ENCODE measurements at regions not wholly inside any gene's neighbourhood (a gene's known extent, or its start where the extent isn't known, plus 50 kb on each side); places are given as distances from the start of the nearest gene placed in this dataset.
"Not testable (repeated sequence)": the region's sequence is repeated elsewhere in the genome, so short reads cannot be mapped to it uniquely, and the experiment has no call there.

DNA sequence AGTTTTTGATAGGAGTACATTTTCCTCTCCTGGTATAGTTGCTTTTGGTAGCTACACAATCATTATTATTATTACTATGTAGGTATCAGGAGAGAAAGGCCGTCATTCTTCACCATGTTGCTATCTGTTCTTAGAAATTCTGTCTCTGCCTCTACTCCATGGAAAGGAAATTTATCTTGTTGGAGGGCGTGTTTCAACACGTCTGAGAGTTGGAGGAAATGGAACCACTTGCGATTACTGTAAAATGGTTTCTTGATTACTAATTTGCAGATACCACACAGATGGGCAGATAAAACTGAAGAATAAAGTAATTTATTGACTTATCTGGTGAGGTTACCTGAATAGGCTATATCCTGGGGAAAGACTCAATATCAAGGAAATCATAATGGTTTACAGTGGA lies 488.4 kb downstream of the NR2F2 start:
- DNase-seq (ENCODE audit: low read depth in 2 of 2), result no peak

DNA sequence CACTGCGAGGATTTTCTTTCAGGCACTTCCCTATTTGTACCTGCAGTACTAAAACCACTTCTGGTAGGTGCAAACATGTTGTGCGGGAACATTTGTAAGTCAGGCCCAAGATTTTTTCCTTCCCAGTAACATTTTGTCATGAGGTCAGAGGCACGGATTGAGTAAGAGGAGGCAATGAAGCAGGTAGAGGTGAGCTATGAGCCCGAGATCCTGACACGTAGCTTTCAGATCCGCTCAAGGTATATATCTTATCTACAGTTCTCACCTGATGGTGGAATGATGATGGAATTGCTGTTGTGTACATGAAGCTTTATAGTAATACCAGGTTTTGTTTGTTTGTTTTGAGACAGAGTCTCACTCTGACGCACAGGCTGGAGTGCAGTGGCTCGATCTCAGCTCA lies 497.5 kb downstream of the NR2F2 start:
- no peak for DNase-seq (ENCODE audit: low read depth in 2 of 2)

DNA sequence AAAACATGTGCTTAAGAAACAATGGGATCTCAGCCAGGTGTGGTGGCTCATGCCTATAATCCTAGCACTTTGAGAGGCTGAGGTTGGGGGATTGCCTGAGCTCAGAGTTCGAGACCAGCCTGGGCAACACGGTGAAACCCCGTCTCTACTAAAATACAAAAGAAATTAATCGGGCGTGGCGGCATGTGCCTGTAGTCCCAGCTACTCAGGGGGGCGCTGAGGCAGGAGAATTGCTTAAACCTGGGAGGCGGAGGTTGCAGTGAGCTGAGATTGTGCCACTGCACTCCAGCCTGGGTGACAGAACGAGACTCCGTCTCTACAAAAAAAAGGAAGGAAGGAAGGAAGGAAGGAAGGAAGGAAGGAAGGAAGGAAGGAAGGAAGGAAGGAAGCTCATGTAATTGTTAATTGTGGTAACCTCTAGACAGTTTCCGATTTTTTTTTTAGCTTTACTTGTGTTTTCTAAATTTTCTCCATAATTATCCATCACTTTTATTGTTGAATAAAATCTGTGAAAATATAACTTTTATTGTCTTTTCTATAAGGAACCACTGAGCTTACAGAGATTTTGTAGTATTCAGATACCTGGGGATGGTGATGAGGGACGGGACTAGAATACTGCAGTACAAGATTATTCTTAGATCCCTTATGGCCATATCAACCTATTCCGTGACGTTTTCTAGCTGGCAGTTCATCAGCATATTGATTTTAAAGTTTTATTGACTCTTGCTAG lies 506.9 kb downstream of the NR2F2 start:
- DNase-seq (ENCODE audit: low read depth in 2 of 2), result no peak

DNA sequence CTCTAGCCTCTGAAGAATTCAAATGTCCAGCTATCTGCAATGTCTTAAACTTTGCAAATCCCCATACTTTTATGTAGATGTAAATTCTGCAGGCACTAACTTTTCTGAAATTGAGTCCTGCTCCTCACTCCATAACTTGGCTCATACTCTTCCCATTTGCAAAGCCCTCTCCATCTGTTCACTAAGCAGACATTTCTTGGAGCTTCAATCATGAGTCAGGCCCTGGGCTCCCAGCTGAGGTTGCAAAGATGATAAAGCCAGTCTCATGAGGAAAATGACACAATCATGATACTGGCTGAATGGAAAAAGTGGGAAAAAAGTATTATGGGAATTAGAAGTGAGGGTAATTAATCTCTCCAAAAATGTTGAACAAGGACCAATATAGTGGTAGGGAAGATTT lies 507.6 kb downstream of the NR2F2 start:
- no peak for DNase-seq (ENCODE audit: low read depth in 2 of 2)

GRCh38 chr15:96849271-96849900 lies 518.9 kb downstream of the NR2F2 start:
- no peak for DNase-seq (ENCODE audit: low read depth in 2 of 2)

GRCh38 chr15:96851613-96852012 lies 521.1 kb downstream of the NR2F2 start:
- no peak for DNase-seq (ENCODE audit: low read depth in 2 of 2)

DNA sequence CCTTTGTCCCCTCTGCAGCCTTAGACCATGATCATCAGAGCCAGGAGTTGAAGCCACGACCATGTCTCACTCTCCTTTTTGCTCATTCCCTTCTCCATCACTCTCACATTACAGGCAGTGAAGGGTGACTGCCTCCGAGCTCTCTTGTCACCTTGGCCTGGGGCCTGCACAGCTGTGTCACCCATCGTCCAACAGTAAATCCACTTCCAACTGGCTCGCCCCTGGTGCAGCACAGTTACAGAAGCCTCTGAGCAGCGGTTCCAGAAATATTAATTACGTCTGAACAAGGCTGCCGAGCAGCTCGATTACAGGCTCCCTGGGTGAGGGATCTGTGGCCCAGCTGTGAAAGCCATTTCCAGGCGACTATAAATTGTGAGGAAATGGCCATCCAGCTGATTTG lies 528.2 kb downstream of the NR2F2 start:
- DNase-seq (ENCODE audit: low read depth in 2 of 2), result no peak

GRCh38 chr15:96860741-96861140 lies 530.2 kb downstream of the NR2F2 start:
- no peak for DNase-seq (ENCODE audit: low read depth in 2 of 2)

GRCh38 chr15:96867992-96868391 lies 537.5 kb downstream of the NR2F2 start:
- DNase-seq (ENCODE audit: low read depth in 2 of 2), result no peak

DNA sequence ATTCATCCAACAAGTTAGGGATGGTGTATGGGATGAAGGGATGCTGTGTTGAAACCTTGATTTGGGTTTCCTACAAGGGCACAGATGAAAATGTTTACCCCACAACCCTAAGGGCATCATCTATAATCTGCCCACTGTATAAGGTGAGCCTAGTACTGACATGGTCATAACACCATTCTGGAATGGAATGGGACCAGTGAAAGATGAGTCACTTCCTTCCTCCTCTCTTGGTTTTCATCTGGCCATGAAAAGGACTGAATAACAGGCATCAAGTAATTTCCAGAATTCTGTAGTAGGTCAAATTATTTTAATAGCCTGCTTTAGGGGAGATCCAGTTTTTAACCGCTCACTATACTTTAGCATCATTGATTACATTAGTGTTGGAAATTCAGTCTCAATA lies 538.6 kb downstream of the NR2F2 start:
- DNase-seq (ENCODE audit: low read depth in 2 of 2), result no peak

- no peak for DNase-seq (ENCODE audit: low read depth in 2 of 2)
Measured at GRCh38 chr15:96869790-96870189, 539.3 kb downstream of the NR2F2 start.

DNA sequence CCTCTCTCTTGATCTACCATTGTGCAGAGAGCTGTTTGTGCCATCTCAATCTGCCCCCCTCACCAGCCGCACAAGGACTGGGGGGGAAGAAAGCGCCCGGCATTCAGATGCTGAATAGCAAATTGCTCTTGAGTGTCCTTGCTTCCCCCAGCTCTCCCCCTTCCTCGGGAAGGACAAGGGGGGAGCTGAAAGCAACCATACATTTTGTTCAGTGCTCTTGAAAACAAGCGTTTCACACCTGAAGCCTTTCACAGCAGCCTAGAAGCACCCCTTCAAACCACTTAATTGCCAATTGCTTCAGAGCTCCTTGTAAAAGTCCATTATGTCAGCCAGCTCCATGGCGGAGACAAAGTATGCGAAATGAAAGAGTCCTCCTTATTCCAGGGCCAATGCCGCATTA lies 540.1 kb downstream of the NR2F2 start:
- DNase-seq (ENCODE audit: low read depth in 2 of 2), result no peak

GRCh38 chr15:96877442-96877841 lies 546.9 kb downstream of the NR2F2 start:
- DNase-seq (ENCODE audit: low read depth in 2 of 2), result not testable (repeated sequence)

DNA sequence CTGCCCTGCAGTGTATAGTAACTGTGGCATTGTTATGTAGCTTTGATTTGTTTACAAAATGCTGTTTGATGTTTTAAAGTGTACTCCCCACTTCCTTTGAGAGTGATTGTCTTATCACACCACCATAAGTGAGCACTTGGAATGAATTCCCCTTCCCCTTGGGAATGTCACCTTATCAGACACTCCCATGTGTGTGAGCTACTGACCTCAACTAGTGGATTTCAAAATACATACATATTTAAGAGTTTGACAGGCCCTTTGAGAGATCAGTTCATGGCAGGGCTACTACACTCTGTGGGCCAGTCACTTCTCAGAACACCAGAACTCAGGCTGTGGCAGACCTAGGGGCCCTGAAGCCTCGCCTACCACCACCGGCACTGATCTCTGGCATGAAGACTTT lies 547.6 kb downstream of the NR2F2 start:
- no peak for DNase-seq (ENCODE audit: low read depth in 2 of 2)

GRCh38 chr15:96882121-96882772 lies 551.7 kb downstream of the NR2F2 start:
- no peak for DNase-seq (ENCODE audit: low read depth in 2 of 2)

DNA sequence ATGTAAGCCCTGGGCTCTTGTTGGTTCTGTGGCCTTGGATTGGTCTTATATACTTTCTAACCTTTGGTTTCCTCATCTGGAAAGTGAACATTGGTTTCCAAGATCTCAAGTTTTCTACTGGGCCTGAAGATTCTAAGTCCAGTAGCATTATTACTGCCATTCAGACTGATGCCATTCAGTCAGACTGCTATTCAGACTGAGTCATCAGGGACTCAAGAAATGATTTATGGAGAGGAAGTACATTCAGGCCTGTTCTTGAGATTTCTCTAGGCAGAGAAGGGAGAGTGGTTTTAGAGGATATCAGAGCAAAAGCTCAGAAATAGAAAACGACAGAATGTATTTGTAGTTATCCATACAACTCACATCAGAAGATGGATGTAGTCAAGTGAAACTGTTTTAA lies 557.2 kb downstream of the NR2F2 start:
- no peak for DNase-seq (ENCODE audit: low read depth in 2 of 2)

DNA sequence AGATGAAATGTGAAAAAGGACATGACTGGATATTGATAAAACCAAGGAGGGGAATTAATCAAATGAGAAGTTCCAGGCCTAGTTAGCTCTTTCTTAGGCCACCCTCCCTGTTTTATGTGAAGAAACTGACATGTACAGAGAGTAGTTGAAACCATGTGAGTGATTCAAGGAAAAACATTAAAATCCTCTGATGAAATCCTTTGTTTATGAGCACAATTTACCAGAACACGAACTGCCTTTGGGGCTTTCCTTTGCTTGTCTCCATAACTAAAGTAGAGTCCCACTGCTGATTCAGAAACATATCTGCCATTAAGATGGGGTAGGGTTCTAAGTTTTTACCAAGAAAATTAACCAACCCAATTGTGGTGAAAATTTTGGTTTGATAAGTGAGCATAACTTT lies 558.3 kb downstream of the NR2F2 start:
- no peak for DNase-seq (ENCODE audit: low read depth in 2 of 2)

GRCh38 chr15:96889734-96890480 lies 559.4 kb downstream of the NR2F2 start:
- DNase-seq (ENCODE audit: low read depth in 2 of 2), result no peak

- DNase-seq (ENCODE audit: low read depth in 2 of 2), result no peak
Measured at GRCh38 chr15:96891046-96891445, 560.5 kb downstream of the NR2F2 start.

DNA sequence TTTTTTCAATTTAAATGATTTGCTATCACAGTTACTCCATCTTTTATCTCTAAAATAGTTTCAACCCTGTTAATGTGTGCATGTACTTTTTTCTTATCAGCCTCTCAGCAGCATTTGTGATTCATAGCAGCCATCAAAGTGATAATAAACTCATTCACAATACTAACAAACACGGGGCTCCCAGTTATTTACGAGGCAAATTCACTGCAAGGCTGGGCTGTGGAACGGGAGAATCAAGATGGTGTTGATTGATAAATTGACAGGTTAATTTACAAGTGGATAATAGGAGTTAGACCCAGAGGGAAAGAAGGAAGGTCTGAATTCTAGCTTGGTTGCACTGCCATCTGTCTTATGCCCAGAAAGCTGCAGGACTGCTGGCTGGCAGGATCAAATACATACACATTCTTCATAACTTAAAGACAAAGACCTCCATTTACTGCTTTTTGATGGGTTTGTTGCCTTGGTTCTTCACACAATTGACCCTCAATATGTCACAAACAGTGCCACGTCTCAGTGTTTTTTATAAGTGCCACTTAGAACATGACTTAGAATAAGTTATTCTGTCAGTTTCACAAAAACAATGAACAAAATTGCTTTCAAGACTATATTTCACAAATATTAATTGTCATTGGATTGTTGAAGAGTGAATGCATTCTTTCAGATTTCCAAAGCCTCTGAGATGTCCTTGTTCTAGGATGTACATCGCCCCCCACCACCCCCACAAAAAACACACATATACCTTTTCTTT lies 562.8 kb downstream of the NR2F2 start:
- DNase-seq (ENCODE audit: low read depth in 2 of 2), result no peak

- no peak for DNase-seq (ENCODE audit: low read depth in 2 of 2)
Measured at GRCh38 chr15:96894659-96895058, 564.2 kb downstream of the NR2F2 start.

GRCh38 chr15:96896766-96897165 lies 566.3 kb downstream of the NR2F2 start:
- no peak for DNase-seq (ENCODE audit: low read depth in 2 of 2)
